Caco-2 (cell line): ENCODE measurements at regions not wholly inside any gene's neighbourhood (a gene's known extent, or its start where the extent isn't known, plus 50 kb on each side); places are given as distances from the start of the nearest gene placed in this dataset.
"Not testable (repeated sequence)": the region's sequence is repeated elsewhere in the genome, so short reads cannot be mapped to it uniquely, and the experiment has no call there.

ENCODE experiments used
- BruUV-seq: library from RNA; stranded (reverse); fragments of 400-500 nt; replicated peaks from 2 replicates; lab custom pipeline; 2021; lab: Mats Ljungman, UMichigan
- CTCF ChIA-PET: fragments of 300-600 bp; sonication (Branson Sonifier 250); formaldehyde crosslinking; loops from one replicate; lab custom pipeline; 2022; ENCODE audit warnings: antibody characterized with exemption; lab: Charles Lee
- POLR2A ChIA-PET: fragments of 300-600 bp; sonication (Branson Sonifier 250); formaldehyde crosslinking; loops from one replicate; lab custom pipeline; 2022; ENCODE audit warnings: antibody characterized with exemption; lab: Charles Lee
- DNase-seq, 2 experiments: peaks; one replicate each; pipeline versions ENCODE4 v3.0.0 to v3.0.0-alpha.2; 2020 to 2022
- H3K27me3 ChIP-seq: replicated peaks from 2 replicates; pipeline ENCODE4 v1.6.0; 2011; ENCODE audit warnings: low read length; ENCODE audit not compliant: control insufficient read depth, insufficient read depth
- H3K36me3 ChIP-seq: 2 replicates; pipeline ENCODE4 v1.5.1; 2011; ENCODE audit warnings: low read length; ENCODE audit not compliant: control insufficient read depth, insufficient read depth
- H3K4me1 ChIP-seq: fragments of 250-450 bp; sonication (Bioruptor Pico); 2 replicates; pipeline ENCODE4 v1.5.1; 2020; ENCODE audit warnings: mild to moderate bottlenecking
- H3K4me3 ChIP-seq: 2 replicates; pipeline ENCODE4 v1.5.1; 2011; ENCODE audit warnings: low read depth, mild to moderate bottlenecking, control low read depth, low read length
- H3K9me3 ChIP-seq: fragments of 250-450 bp; sonication (Bioruptor Pico); 2 replicates; pipeline ENCODE4 v1.5.1; 2020; ENCODE audit warnings: mild to moderate bottlenecking, moderate library complexity
- H3K27ac Mint-ChIP-seq: one replicate; pipeline ENCODE4 v1.8.0; 2022; ENCODE audit warnings: mixed read lengths; ENCODE audit not compliant: unreplicated experiment
- H3K27me3 Mint-ChIP-seq: one replicate; pipeline ENCODE4 v1.8.0; 2022; ENCODE audit warnings: mixed read lengths; ENCODE audit not compliant: insufficient read depth, unreplicated experiment
- H3K36me3 Mint-ChIP-seq: one replicate; pipeline ENCODE4 v1.8.0; 2022; ENCODE audit warnings: mild to moderate bottlenecking, mixed read lengths; ENCODE audit not compliant: insufficient read depth, unreplicated experiment
- H3K4me1 Mint-ChIP-seq: one replicate; pipeline ENCODE4 v1.8.0; 2022; ENCODE audit warnings: low read depth, mixed read lengths; ENCODE audit not compliant: unreplicated experiment
- H3K4me3 Mint-ChIP-seq: one replicate; pipeline ENCODE4 v1.8.0; 2022; ENCODE audit warnings: mild to moderate bottlenecking, moderate library complexity, mixed read lengths; ENCODE audit not compliant: unreplicated experiment
- H3K9me3 Mint-ChIP-seq: one replicate; pipeline ENCODE4 v1.8.0; 2022; ENCODE audit warnings: mixed read lengths; ENCODE audit not compliant: unreplicated experiment
- intact Hi-C: fragments of 100-400 bp; cut with micrococcal nuclease; formaldehyde crosslinking; loops from one replicate; pipeline ENCODE4 v1.10.0; 2022; ENCODE audit not compliant: unreplicated experiment
- TF ChIP-seq, protein P1 (sequence below), 2 experiments: fragments of 200-600 bp in 1 of 2; IDR thresholded peaks; 1 replicate in 1 of 2; 2 replicates in 1 of 2; pipeline versions ENCODE4 v1.5.1 to v1.8.0; 2011 to 2022; ENCODE audit warnings: antibody characterized with exemption in 1 of 2, control low read depth in 1 of 2, inconsistent platforms in 1 of 2, low read depth in 1 of 2, low read length in 1 of 2, mild to moderate bottlenecking in 1 of 2, moderate library complexity in 1 of 2; ENCODE audit not compliant: insufficient read depth in 1 of 2, severe bottlenecking in 1 of 2, unreplicated experiment in 1 of 2

GRCh38 chr7:26937306-26937705 lies 72.9 kb upstream of the SKAP2 start:
- POLR2A ChIA-PET: no interaction called here
- BruUV-seq: no TSS peak
- peaks cover 4% of the 10 kb centered on the region for H3K27me3 Mint-ChIP-seq

GRCh38 chr7:26932616-26933015 lies 68.2 kb upstream of the SKAP2 start:
- H3K4me1 ChIP-seq, H3K9me3 ChIP-seq, H3K36me3 ChIP-seq, CTCF ChIA-PET, intact Hi-C loops, H3K4me3 ChIP-seq, BruUV-seq, H3K27me3 ChIP-seq, H3K27me3 Mint-ChIP-seq, H3K36me3 Mint-ChIP-seq, H3K4me3 Mint-ChIP-seq, H3K9me3 Mint-ChIP-seq, POLR2A ChIA-PET, H3K27ac Mint-ChIP-seq, H3K4me1 Mint-ChIP-seq, DNase-seq: not testable (repeated sequence)

More at GRCh38 chr7:26937306-26937705, 72.9 kb upstream of the SKAP2 start:
- Histone ChIP-seq H3K27me3 (no peaks in the 10 kb centered on the region), H3K4me3 (no peak overlapping the region), H3K4me1 (peaks cover 5% of the 10 kb centered on the region; the same call in 1 of the 2 replicates), H3K36me3 (no peaks in the 10 kb centered on the region), H3K9me3 (no peaks in the 10 kb centered on the region)
- H3K4me3 Mint-ChIP-seq: no peak overlapping the region
- H3K36me3 Mint-ChIP-seq: no peaks in the 10 kb centered on the region
- no peak overlapping the region for H3K27ac Mint-ChIP-seq
- no peaks in the 10 kb centered on the region for H3K9me3 Mint-ChIP-seq
- H3K4me1 Mint-ChIP-seq: peaks cover 8% of the 10 kb centered on the region
- CTCF ChIA-PET: no interaction called here
- TF ChIP-seq, protein P1, sequence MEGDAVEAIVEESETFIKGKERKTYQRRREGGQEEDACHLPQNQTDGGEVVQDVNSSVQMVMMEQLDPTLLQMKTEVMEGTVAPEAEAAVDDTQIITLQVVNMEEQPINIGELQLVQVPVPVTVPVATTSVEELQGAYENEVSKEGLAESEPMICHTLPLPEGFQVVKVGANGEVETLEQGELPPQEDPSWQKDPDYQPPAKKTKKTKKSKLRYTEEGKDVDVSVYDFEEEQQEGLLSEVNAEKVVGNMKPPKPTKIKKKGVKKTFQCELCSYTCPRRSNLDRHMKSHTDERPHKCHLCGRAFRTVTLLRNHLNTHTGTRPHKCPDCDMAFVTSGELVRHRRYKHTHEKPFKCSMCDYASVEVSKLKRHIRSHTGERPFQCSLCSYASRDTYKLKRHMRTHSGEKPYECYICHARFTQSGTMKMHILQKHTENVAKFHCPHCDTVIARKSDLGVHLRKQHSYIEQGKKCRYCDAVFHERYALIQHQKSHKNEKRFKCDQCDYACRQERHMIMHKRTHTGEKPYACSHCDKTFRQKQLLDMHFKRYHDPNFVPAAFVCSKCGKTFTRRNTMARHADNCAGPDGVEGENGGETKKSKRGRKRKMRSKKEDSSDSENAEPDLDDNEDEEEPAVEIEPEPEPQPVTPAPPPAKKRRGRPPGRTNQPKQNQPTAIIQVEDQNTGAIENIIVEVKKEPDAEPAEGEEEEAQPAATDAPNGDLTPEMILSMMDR (IDR thresholded peaks at IDR 0.05; ENCODE audit: insufficient read depth in 1 of 2, low read depth in 1 of 2, low read length in 1 of 2, severe bottlenecking in 1 of 2, unreplicated experiment in 1 of 2): no peak
- DNase-seq: no peak
- intact Hi-C loops: no loop called here

- Mint-ChIP-seq H3K4me1 (no peaks in the 10 kb centered on the region), H3K4me3 (no peak overlapping the region), H3K27ac (no peak overlapping the region), H3K36me3 (no peaks in the 10 kb centered on the region), H3K27me3 (no peaks in the 10 kb centered on the region), H3K9me3 (no peaks in the 10 kb centered on the region)
- no TSS peak for BruUV-seq
- TF ChIP-seq, protein P1 (IDR thresholded peaks at IDR 0.05; ENCODE audit: insufficient read depth in 1 of 2, low read depth in 1 of 2, low read length in 1 of 2, severe bottlenecking in 1 of 2, unreplicated experiment in 1 of 2): no peak
- intact Hi-C loops: no loop called here
- ChIA-PET CTCF (no interaction called here), POLR2A (no interaction called here)
- no peaks in the 10 kb centered on the region for H3K9me3 ChIP-seq
- no peak overlapping the region for H3K4me3 ChIP-seq
- H3K4me1 ChIP-seq: peaks cover 5% of the 10 kb centered on the region; the same call in 1 of the 2 replicates
- H3K36me3 ChIP-seq: no peaks in the 10 kb centered on the region
- DNase-seq: no peak
- no peaks in the 10 kb centered on the region for H3K27me3 ChIP-seq
These were observed 66.5 kb upstream of the SKAP2 start for GRCh38 chr7:26930845-26931244.

- Mint-ChIP-seq H3K27me3 (no peaks in the 10 kb centered on the region), H3K9me3 (no peaks in the 10 kb centered on the region), H3K36me3 (no peaks in the 10 kb centered on the region), H3K4me3 (no peak overlapping the region), H3K27ac (no peak overlapping the region), H3K4me1 (no peaks in the 10 kb centered on the region)
- no peaks in the 10 kb centered on the region for H3K9me3 ChIP-seq
- TF ChIP-seq, protein P1 (IDR thresholded peaks at IDR 0.05; ENCODE audit: insufficient read depth in 1 of 2, low read depth in 1 of 2, low read length in 1 of 2, severe bottlenecking in 1 of 2, unreplicated experiment in 1 of 2): no peak
- intact Hi-C loops: no loop called here
- H3K36me3 ChIP-seq: no peaks in the 10 kb centered on the region
- DNase-seq: no peak
- no TSS peak for BruUV-seq
- no peak overlapping the region for H3K4me3 ChIP-seq
- H3K4me1 ChIP-seq: peaks cover 5% of the 10 kb centered on the region; the same call in 1 of the 2 replicates
- ChIA-PET POLR2A (no interaction called here), CTCF (no interaction called here)
- H3K27me3 ChIP-seq: no peaks in the 10 kb centered on the region
These were observed 65.8 kb upstream of the SKAP2 start for GRCh38 chr7:26930201-26930600.
